Gastroesophageal sphincter (tissue), 4 donors: ENCODE measurements at regions not wholly inside any gene's neighbourhood (a gene's known extent, or its start where the extent isn't known, plus 50 kb on each side); places are given as distances from the start of the nearest gene placed in this dataset.

Source experiments
- ATAC-seq: fragments of 150-250 bp; one replicate; pipeline ENCODE4 v1.9.1; 2016; ENCODE audit warnings: mild to moderate bottlenecking, moderate library complexity
- H3K27ac ChIP-seq, 4 donors: fragments of 200-600 bp; sonication (generic) in 3 of 4; 1 replicate in 3 of 4; 2 replicates in 1 of 4; pipeline ENCODE4 v1.5.1; 2016 to 2019
- H3K27me3 ChIP-seq: fragments of 200-600 bp; sonication (generic); one replicate; pipeline ENCODE4 v1.5.1; 2019
- H3K36me3 ChIP-seq, 2 donors: fragments of 200-600 bp; sonication (generic); one replicate each; pipeline ENCODE4 v1.5.1; 2019; ENCODE audit warnings: control low read depth in 1 of 2
- H3K4me1 ChIP-seq, 3 donors: fragments of 200-600 bp; sonication (generic); 1 replicate in 2 of 3; 2 replicates in 1 of 3; pipeline ENCODE4 v1.5.1; 2016 to 2019; ENCODE audit warnings: control low read depth in 2 of 3
- H3K4me3 ChIP-seq, 2 donors: fragments of 200-600 bp; sonication (generic); one replicate each; pipeline ENCODE4 v1.5.1; 2019; ENCODE audit warnings: mild to moderate bottlenecking in 1 of 2, moderate library complexity in 1 of 2
- H3K9me3 ChIP-seq, 3 donors: fragments of 200-600 bp; sonication (generic); one replicate each; pipeline ENCODE4 v1.5.1; 2017 to 2019; ENCODE audit warnings: control low read depth in 2 of 3
- EP300 ChIP-seq: sonication (generic); formaldehyde crosslinking; IDR thresholded peaks from one replicate; pipeline ENCODE4 v1.6.1; 2017; ENCODE audit warnings: antibody characterized with exemption, mild to moderate bottlenecking
- POLR2A ChIP-seq, 2 donors: fragments of 450-650 bp; IDR thresholded peaks; one replicate each; pipeline ENCODE4 v1.6.1; 2017; ENCODE audit warnings: antibody characterized with exemption in 2 of 2, mild to moderate bottlenecking in 2 of 2, moderate library complexity in 1 of 2
- POLR2AphosphoS5 ChIP-seq: sonication (generic); formaldehyde crosslinking; IDR thresholded peaks from one replicate; pipeline ENCODE4 v1.6.1; 2017; ENCODE audit warnings: antibody characterized with exemption
- WGBS, 2 donors: methylation state at CpG; one replicate each; pipeline ENCODE4 v1.1.5; 2018; ENCODE audit warnings: low coverage in 1 of 2; 5-methylcytosine and 5-hydroxymethylcytosine counted together
- TF ChIP-seq, protein P1 (sequence below), 4 experiments: fragments of 200-600 bp in 2 of 4; fragments of 450-650 bp in 2 of 4; sonication (generic) in 1 of 4; IDR thresholded peaks; one replicate each; pipeline ENCODE4 v1.5.1; 2017 to 2019; ENCODE audit warnings: antibody characterized with exemption in 4 of 4, mild to moderate bottlenecking in 2 of 4, moderate library complexity in 2 of 4

DNA sequence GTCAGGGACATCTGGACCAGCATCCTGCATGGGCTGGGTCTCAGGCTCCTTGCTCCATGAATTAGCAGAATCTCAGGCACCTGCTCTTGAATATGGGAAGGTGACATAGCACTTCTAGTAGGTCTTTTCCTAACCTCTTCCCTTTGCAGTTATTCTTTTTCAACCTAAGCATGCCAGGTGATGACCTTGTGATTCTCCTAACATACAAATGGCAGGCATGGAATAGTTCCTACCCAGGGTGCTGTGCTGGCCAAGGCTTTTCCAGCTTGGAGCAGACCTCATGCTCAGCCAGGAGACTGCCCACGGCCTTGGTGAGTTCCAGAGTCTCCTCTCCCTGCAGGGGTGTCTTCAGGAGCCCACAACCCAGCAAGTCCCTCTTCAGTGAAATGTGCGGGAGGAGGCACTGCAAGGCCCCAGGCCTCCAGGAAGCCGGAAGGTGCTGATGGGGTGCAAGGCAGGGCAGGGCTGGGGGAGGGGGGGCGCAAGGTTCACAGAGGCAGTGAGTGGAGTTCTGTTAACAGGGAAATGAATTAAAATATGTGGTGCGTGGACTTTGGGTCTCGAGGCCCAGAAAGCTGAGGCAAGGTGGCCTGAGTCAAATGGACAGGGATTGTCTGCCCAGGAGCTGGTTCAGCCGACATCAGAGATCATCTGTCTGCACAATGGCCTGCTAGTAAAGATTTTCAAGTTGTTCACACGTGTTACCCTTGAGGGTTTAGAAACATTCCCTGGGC is 75.9 kb upstream of the SEPTIN5 start:
- Histone ChIP-seq H3K36me3 (no peaks in the 10 kb centered on the region), H3K9me3 (no peaks in the 10 kb centered on the region), H3K27me3 (peaks cover 21% of the 10 kb centered on the region), H3K4me3 (no peak overlapping the region), H3K4me1 (no peaks in the 10 kb centered on the region), H3K27ac (no peak overlapping the region)
- 68% methylated on average over 4 of the region's 8 CpGs; no CpG with 5 or more reads in 1 of the 2 donors for WGBS, 2 donors
- ATAC-seq: no peak
- no peak for TF ChIP-seq EP300
- no peak for TF ChIP-seq POLR2A (IDR thresholded peaks at IDR 0.05)
- TF ChIP-seq, protein P1, sequence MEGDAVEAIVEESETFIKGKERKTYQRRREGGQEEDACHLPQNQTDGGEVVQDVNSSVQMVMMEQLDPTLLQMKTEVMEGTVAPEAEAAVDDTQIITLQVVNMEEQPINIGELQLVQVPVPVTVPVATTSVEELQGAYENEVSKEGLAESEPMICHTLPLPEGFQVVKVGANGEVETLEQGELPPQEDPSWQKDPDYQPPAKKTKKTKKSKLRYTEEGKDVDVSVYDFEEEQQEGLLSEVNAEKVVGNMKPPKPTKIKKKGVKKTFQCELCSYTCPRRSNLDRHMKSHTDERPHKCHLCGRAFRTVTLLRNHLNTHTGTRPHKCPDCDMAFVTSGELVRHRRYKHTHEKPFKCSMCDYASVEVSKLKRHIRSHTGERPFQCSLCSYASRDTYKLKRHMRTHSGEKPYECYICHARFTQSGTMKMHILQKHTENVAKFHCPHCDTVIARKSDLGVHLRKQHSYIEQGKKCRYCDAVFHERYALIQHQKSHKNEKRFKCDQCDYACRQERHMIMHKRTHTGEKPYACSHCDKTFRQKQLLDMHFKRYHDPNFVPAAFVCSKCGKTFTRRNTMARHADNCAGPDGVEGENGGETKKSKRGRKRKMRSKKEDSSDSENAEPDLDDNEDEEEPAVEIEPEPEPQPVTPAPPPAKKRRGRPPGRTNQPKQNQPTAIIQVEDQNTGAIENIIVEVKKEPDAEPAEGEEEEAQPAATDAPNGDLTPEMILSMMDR (IDR thresholded peaks at IDR 0.05): no peak
- no peak for TF ChIP-seq POLR2AphosphoS5

DNA sequence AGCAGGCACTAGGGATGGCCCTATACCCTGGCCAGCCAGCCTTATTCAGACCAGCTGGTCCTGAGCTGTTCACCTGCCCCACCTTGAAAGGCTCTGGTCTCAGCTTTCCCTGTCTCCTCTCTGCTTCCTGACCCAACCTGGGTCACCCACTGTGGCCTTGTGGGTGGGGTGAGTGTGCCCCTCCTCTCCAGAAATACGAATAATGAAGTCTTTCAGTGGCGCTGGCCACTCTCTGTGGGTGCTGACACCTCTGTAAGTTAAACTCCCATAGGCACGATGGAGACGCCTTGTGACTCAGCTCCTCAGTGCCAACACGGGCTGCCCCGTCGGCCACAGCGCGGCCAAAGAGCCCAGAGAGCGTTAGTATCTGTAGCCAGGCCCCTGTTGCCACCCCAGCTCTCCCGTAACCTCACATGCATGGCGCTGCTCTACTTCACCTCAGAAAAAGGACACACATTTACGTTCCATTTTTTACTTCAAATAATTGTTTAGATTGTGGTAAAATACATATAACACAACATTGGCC is 74.6 kb upstream of the SEPTIN5 start:
- Histone ChIP-seq H3K36me3 (no peaks in the 10 kb centered on the region), H3K4me1 (no peaks in the 10 kb centered on the region), H3K27me3 (peaks cover 31% of the 10 kb centered on the region), H3K9me3 (no peaks in the 10 kb centered on the region), H3K4me3 (no peak overlapping the region), H3K27ac (no peak overlapping the region)
- 80 to 95% methylated on average over 1 to 4 of the region's 13 CpGs for WGBS, 2 donors
- ATAC-seq: no peak
- TF ChIP-seq POLR2A (IDR thresholded peaks at IDR 0.05): no peak
- no peak for TF ChIP-seq EP300
- no peak for TF ChIP-seq POLR2AphosphoS5
- TF ChIP-seq, protein P1 (IDR thresholded peaks at IDR 0.05): no peak

DNA sequence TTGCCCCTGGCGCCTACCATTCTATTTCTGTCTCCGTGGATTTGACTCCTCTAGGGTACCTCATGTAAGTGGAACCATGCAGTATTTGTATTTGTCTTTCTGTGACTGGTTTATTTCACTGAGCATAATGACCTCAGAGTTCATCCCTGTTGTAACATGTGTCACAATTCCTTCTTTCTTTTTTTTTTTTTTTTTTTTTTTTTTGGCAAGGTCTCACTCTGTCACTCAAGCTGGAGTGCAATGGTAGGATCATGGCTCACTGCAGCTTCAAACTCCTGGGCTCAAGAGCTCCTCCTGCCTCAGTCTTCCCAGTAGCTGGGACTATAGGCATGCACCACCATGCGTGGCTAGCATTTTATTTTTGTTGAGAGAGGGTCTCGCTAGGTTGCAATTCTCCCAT is 74.0 kb upstream of the SEPTIN5 start:
- no peaks in the 10 kb centered on the region for H3K36me3 ChIP-seq
- TF ChIP-seq POLR2AphosphoS5 (no peak), POLR2A (IDR thresholded peaks at IDR 0.05) (no peak), EP300 (no peak)
- TF ChIP-seq, protein P1 (IDR thresholded peaks at IDR 0.05): no peak
- WGBS, 2 donors: 76 to 100% methylated on average over 2 to 3 of the region's 4 CpGs
- ATAC-seq: no peak
- no peak overlapping the region for H3K4me3 ChIP-seq
- no peaks in the 10 kb centered on the region for H3K9me3 ChIP-seq
- no peaks in the 10 kb centered on the region for H3K4me1 ChIP-seq
- peaks cover 37% of the 10 kb centered on the region for H3K27me3 ChIP-seq
- no peak overlapping the region for H3K27ac ChIP-seq

DNA sequence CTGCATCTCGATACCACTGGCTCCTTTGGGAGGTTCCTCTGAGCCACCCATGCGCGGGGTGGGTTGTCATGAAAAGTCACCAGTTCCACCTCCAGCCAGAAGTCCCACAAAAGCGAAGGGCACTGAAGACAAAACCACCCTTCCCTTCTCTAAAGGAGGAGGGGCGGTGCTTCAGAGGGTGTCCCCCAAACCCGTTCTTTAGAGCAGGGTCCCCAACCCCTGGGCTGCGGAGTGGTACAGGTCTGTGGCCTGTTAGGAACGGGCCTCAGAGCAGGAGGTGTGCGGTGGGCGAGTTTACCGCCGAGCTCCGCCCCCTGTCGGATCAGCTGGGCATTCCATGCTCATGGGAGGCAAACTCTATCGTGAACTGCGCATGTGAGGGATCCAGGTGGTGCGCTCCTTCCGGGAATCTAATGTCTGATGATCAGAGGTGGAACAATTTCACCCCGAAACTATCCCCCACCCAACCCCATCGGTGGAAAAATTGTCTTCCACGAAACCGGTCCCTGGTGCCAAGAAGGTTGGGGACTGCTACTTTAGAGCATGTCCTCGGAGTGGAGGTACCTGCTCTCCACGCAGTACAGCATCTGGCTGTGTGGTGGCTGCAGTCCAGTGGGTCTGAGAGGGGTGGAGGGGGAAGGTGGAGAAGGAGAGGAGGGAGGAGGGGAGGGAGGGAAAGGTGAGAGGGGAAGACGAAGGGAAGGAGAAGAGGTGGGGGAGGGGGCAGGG is 72.9 kb upstream of the SEPTIN5 start:
- no peak for ATAC-seq
- peaks cover 49% of the 10 kb centered on the region for H3K27me3 ChIP-seq
- H3K9me3 ChIP-seq: peaks cover 0 to 5% (median 0%) of the 10 kb centered on the region in 3 donors
- H3K4me3 ChIP-seq: no peak overlapping the region
- no peaks in the 10 kb centered on the region for H3K4me1 ChIP-seq
- 26 to 55% methylated on average over 5 to 20 of the region's 25 CpGs for WGBS, 2 donors
- H3K36me3 ChIP-seq: no peaks in the 10 kb centered on the region
- no peak overlapping the region for H3K27ac ChIP-seq
- TF ChIP-seq EP300: no peak
- TF ChIP-seq, protein P1 (IDR thresholded peaks at IDR 0.05): peak in 1 of 4 experiments; percentile 25
